Thoracic aorta (tissue), 2 donors: ENCODE measurements at regions not wholly inside any gene's neighbourhood (a gene's known extent, or its start where the extent isn't known, plus 50 kb on each side); places are given as distances from the start of the nearest gene placed in this dataset.

Source experiments
- ATAC-seq: fragments of 150-250 bp; one replicate; pipeline ENCODE4 v1.8.0; 2017; ENCODE audit warnings: low read depth; ENCODE audit not compliant: insufficient number of reproducible peaks, low FRiP score
- DNase-seq: peaks from one replicate; pipeline ENCODE4 v3.0.0-alpha.2; 2020; ENCODE audit warnings: low spot score
- H3K27ac ChIP-seq, 2 donors: fragments of 200-600 bp; sonication (generic); 1 replicate in 1 of 2; 2 replicates in 1 of 2; pipeline ENCODE4 v1.5.1; 2016; ENCODE audit warnings: mild to moderate bottlenecking in 2 of 2, moderate library complexity in 2 of 2
- H3K27me3 ChIP-seq: fragments of 200-600 bp; sonication (generic); replicated peaks from 2 replicates; pipeline ENCODE4 v1.6.0; 2016; ENCODE audit warnings: mild to moderate bottlenecking; ENCODE audit not compliant: insufficient read depth
- H3K36me3 ChIP-seq: fragments of 200-600 bp; sonication (generic); one replicate; pipeline ENCODE4 v1.5.1; 2016
- H3K4me1 ChIP-seq, 2 donors: fragments of 200-600 bp; sonication (generic); 1 replicate in 1 of 2; 2 replicates in 1 of 2; pipeline versions ENCODE4 v1.5.1 to v1.6.0; 2016; ENCODE audit warnings: low read depth in 2 of 2, mild to moderate bottlenecking in 1 of 2; ENCODE audit not compliant: control insufficient read depth in 1 of 2
- H3K4me3 ChIP-seq: fragments of 200-600 bp; sonication (generic); 2 replicates; pipeline ENCODE4 v1.5.1; 2016; ENCODE audit warnings: mild to moderate bottlenecking
- H3K9me3 ChIP-seq: fragments of 200-600 bp; sonication (generic); 2 replicates; pipeline ENCODE4 v1.5.1; 2016
- CTCF ChIP-seq: fragments of 200-600 bp; sonication (generic); IDR thresholded peaks from one replicate; pipeline ENCODE4 v1.5.1; 2019; ENCODE audit warnings: antibody characterized with exemption

- Histone ChIP-seq H3K4me3 (no peak overlapping the region), H3K4me1 (peaks cover 26 to 82% of the 10 kb centered on the region in 2 donors), H3K27ac (peak overlapping the region in 1 of 2 donors; percentile 76), H3K9me3 (no peaks in the 10 kb centered on the region), H3K27me3 (no peaks in the 10 kb centered on the region), H3K36me3 (no peaks in the 10 kb centered on the region)
- no peak for TF ChIP-seq CTCF
- DNase-seq, result no peak
- no peak for ATAC-seq
Measured at GRCh38 chr6:139595183-139595582, 220.7 kb upstream of the CITED2 start.

GRCh38 chr6:139594333-139594965 is 220.0 kb upstream of the CITED2 start:
- TF ChIP-seq CTCF, result no peak
- peak overlapping the region in 1 of 2 donors; percentile 10 for H3K27ac ChIP-seq

GRCh38 chr6:139593081-139593480 is 218.6 kb upstream of the CITED2 start:
- no peaks in the 10 kb centered on the region for H3K36me3 ChIP-seq
- H3K9me3 ChIP-seq, result no peaks in the 10 kb centered on the region
- DNase-seq (no peak), ATAC-seq (no peak)
- H3K27me3 ChIP-seq, result no peaks in the 10 kb centered on the region
- no peak for TF ChIP-seq CTCF
- peaks cover 21 to 90% of the 10 kb centered on the region in 2 donors for H3K4me1 ChIP-seq
- H3K4me3 ChIP-seq, result no peak overlapping the region
- peak overlapping the region; percentile 57 to 60 for H3K27ac ChIP-seq

More at GRCh38 chr6:139594333-139594965, 220.0 kb upstream of the CITED2 start:
- Histone ChIP-seq H3K9me3 (no peaks in the 10 kb centered on the region), H3K36me3 (no peaks in the 10 kb centered on the region), H3K27me3 (no peaks in the 10 kb centered on the region), H3K4me1 (peaks cover 26 to 90% of the 10 kb centered on the region in 2 donors), H3K4me3 (no peak overlapping the region)
- DNase-seq (no peak), ATAC-seq (no peak)

- Histone ChIP-seq H3K4me3 (no peak overlapping the region), H3K27me3 (no peaks in the 10 kb centered on the region), H3K36me3 (no peaks in the 10 kb centered on the region), H3K9me3 (no peaks in the 10 kb centered on the region), H3K27ac (peak overlapping the region; percentile 57 to 60), H3K4me1 (peaks cover 16 to 86% of the 10 kb centered on the region in 2 donors)
- no peak for ATAC-seq
- no peak for DNase-seq
- no peak for TF ChIP-seq CTCF
Measured at GRCh38 chr6:139592011-139592410, 217.6 kb upstream of the CITED2 start.

- no peak for ATAC-seq
- H3K36me3 ChIP-seq, result no peaks in the 10 kb centered on the region
Measured at GRCh38 chr6:139591075-139591865, 216.8 kb upstream of the CITED2 start.

More at GRCh38 chr6:139591075-139591865, 216.8 kb upstream of the CITED2 start:
- Histone ChIP-seq H3K4me3 (no peak overlapping the region), H3K9me3 (no peaks in the 10 kb centered on the region), H3K27me3 (no peaks in the 10 kb centered on the region), H3K27ac (peak overlapping the region; percentile 57 to 60), H3K4me1 (peaks cover 16 to 79% of the 10 kb centered on the region in 2 donors)
- DNase-seq, result no peak
- TF ChIP-seq CTCF, result no peak
